GM21528 (cell line): ENCODE measurements at regions not wholly inside any gene's neighbourhood (a gene's known extent, or its start where the extent isn't known, plus 50 kb on each side); places are given as distances from the start of the nearest gene placed in this dataset.

Experiments used
- ATAC-seq: cut with Tn5 transposase; IDR thresholded peaks from one replicate; pipeline ENCODE4 v1.9.1; 2021; ENCODE audit warnings: mild to moderate bottlenecking, moderate library complexity; ENCODE audit not compliant: unreplicated experiment, low FRiP score

- no peak for ATAC-seq
Measured at GRCh38 chr12:31783996-31784645, 55.3 kb upstream of the AMN1 start.

GRCh38 chr12:31783556-31783955 is 54.7 kb upstream of the AMN1 start:
- no peak for ATAC-seq

- ATAC-seq: no peak
Measured at GRCh38 chr12:31781894-31782540, 53.2 kb upstream of the AMN1 start.

GRCh38 chr12:31780096-31780495 is 51.3 kb upstream of the AMN1 start:
- ATAC-seq: no peak

GRCh38 chr12:31778687-31779086 is 49.9 kb upstream of the AMN1 start:
- ATAC-seq: no peak
